ENCODE measurements at regions not wholly inside any gene's neighbourhood (a gene's known extent, or its start where the extent isn't known, plus 50 kb on each side); places are given as distances from the start of the nearest gene placed in this dataset.

- H3K4me1 Mint-ChIP-seq, result peaks cover 10 to 18% of the 10 kb centered on the region in 2 experiments
- Histone ChIP-seq H3T11ph (ENCODE audit: low read length) (no peak overlapping the region), H3K4ac (ENCODE audit: low read depth, low read length) (no peak overlapping the region), H3K56ac (ENCODE audit: insufficient read length, low read depth, low read length) (no peak overlapping the region), H3K27me3 (ENCODE audit: insufficient read depth, low read length) (no peaks in the 10 kb centered on the region), H3K79me1 (ENCODE audit: insufficient read depth, low read depth, low read length, poor library complexity, severe bottlenecking) (no peaks in the 10 kb centered on the region), H2BK12ac (ENCODE audit: insufficient read length, low read depth, low read length) (no peak overlapping the region), H3K27ac (ENCODE audit: insufficient read length, low read depth, low read length) (no peak overlapping the region), H3K23ac (ENCODE audit: insufficient read length, low read depth, low read length) (no peak overlapping the region), H2AFZ (ENCODE audit: low read length) (no peak overlapping the region), H3K14ac (ENCODE audit: insufficient read depth, low read length) (no peak overlapping the region), H3K4me1 (ENCODE audit: insufficient read depth, low read length) (no peaks in the 10 kb centered on the region), H4K8ac (replicated peaks; ENCODE audit: insufficient read length, low read depth, low read length) (no peak overlapping the region), H3K23me2 (ENCODE audit: insufficient read length, low read depth, low read length, poor library complexity, severe bottlenecking) (no peaks in the 10 kb centered on the region), H3K79me2 (ENCODE audit: insufficient read depth, low read length) (no peaks in the 10 kb centered on the region), H3K18ac (ENCODE audit: insufficient read length, low read depth, low read length) (no peak overlapping the region), H4K91ac (ENCODE audit: insufficient read length, low read depth, low read length) (no peak overlapping the region), H2BK20ac (ENCODE audit: low read depth, low read length, poor library complexity, severe bottlenecking) (no peak overlapping the region), H2AK5ac (ENCODE audit: insufficient read length, low read length) (no peak overlapping the region), H2BK120ac (ENCODE audit: low read depth, low read length, poor library complexity, severe bottlenecking) (no peak overlapping the region), H4K5ac (ENCODE audit: insufficient read length, low read depth, low read length) (no peak overlapping the region), H2BK5ac (ENCODE audit: insufficient read length, low read length) (no peak overlapping the region), H2BK15ac (ENCODE audit: low read depth, low read length) (no peak overlapping the region), H3K4me2 (ENCODE audit: insufficient read depth, insufficient read length, low read length) (no peak overlapping the region), H3K9me3 (ENCODE audit: control insufficient read depth, low read depth, low read length) (peaks cover 7% of the 10 kb centered on the region), H3K9ac (ENCODE audit: extremely low read depth, insufficient read length, low read length) (no peak overlapping the region), H4K20me1 (ENCODE audit: control insufficient read depth, insufficient read depth, insufficient read length) (no peaks in the 10 kb centered on the region)
- no CpG with 5 or more reads among the region's 5 CpGs for WGBS (ENCODE audit: extremely low coverage, insufficient read length, low lambda C conversion rate)
- DNase-seq, result no peak
- H3K36me3 Mint-ChIP-seq (ENCODE audit: insufficient read depth in 1 of 3, low read depth in 3 of 3), result peaks cover 0 to 9% (median 3%) of the 10 kb centered on the region in 3 experiments; a peak in 5 of 7 replicates
- no peak for TF ChIP-seq CTCF (conservative IDR thresholded peaks at IDR 0.05)
- no peak overlapping the region for H3K4me3 Mint-ChIP-seq
- no peaks in the 10 kb centered on the region for H3K27me3 Mint-ChIP-seq (ENCODE audit: low read depth)
- H3K9me3 Mint-ChIP-seq, result peaks cover 11 to 15% of the 10 kb centered on the region in 2 experiments
- H3K27ac Mint-ChIP-seq, result no peak overlapping the region
Observed at GRCh38 chr2:37779139-37779538, 107.7 kb upstream of the CDC42EP3 start.
